ENCODE measurements at regions not wholly inside any gene's neighbourhood (a gene's known extent, or its start where the extent isn't known, plus 50 kb on each side); places are given as distances from the start of the nearest gene placed in this dataset.
"Not testable (repeated sequence)": the region's sequence is repeated elsewhere in the genome, so short reads cannot be mapped to it uniquely, and the experiment has no call there.

DNA sequence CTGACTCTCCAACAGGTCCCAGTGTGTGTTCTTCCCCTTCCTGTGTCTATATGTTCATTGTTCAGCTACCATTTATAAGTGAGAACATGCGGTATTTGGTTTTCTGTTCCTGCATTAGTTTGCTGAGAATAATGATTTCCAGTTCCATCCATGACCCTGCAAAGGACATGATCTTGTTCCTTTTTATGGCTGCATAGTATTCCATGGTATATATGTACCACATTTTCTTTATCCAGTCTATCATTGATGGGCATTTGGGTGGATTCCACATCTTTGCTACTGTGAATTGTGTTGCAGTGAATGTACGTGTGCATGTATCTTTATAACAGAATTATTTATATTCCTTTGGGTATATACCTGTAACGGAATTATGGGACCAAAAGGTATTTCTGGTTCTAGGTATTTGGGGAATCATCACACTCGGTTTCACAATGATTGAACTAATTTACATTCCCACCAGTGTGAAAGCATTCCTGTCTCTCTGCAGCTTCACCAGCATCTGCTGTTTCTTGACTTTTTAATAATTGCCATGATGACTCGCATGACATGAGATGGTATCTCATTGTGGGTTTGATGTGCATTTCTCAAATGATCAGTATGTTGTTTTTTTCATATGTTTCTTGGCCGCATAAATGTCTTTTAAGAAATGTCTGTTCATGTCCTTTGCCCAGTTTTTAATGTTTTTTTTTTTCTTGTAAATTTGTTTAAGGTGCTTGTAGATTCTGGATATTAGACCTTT lies 60.2 kb downstream of the LSMEM1 start:
- Mint-ChIP-seq H3K27me3 (ENCODE audit: low read depth in 3 of 3) (peaks cover 0 to 6% (median 4%) of the 10 kb centered on the region in 3 donors), H3K4me3 (no peak overlapping the region)

DNA sequence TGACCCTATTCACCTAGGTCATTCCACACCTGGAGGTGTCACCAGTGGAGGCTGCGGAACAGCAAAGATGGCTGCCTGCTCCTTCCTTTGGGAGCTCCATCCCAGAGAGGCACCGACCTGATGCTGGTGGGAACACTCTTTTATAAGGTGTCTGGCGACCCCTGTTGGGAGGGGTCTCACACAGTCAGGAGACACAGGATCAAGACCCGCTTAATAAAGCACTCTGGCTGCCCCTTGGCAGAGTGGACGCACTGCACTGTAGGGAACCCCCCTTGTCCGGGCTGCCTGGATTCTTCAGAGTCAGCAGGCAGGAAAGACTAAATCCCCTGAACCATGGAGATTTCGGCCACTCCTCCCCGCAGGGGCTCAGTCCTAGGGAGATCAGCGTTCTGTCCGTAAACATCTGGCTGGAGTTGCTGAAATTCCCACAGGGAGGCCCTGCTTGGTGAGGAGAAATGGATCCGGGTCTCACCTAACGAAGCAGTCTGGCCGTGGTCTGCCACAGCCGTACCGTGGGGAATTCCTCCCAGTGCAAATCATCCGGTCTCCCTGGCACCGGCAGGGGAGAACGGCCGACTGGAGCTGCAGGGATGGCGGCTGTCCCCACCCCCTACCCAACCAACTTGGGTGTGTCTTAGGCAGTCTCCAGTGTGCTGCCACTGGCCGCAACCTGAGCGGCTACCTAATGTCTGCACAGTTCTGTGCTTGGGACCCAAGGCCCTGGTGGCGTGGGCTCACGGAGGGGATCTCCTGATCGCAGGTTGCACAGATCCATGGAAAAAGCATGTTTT lies 66.1 kb downstream of the LSMEM1 start:
- no peak overlapping the region for H3K4me3 Mint-ChIP-seq
- H3K9me3 Mint-ChIP-seq: peaks cover 0 to 3% (median 0%) of the 10 kb centered on the region in 6 donors
- no peak for DNase-seq
- peaks cover 0 to 5% (median 3%) of the 10 kb centered on the region in 3 donors for H3K27me3 Mint-ChIP-seq (ENCODE audit: low read depth in 3 of 3)
- H3K4me1 Mint-ChIP-seq: no peaks in the 10 kb centered on the region
- no peak overlapping the region for H3K27ac Mint-ChIP-seq
- no peaks in the 10 kb centered on the region for H3K36me3 Mint-ChIP-seq

More for the DNA sequence above, 60.2 kb downstream of the LSMEM1 start:
- H3K9me3 Mint-ChIP-seq: peaks cover 0 to 3% (median 0%) of the 10 kb centered on the region in 6 donors
- no peak for DNase-seq
- no peak overlapping the region for H3K27ac Mint-ChIP-seq
- H3K4me1 Mint-ChIP-seq: no peaks in the 10 kb centered on the region
- no peaks in the 10 kb centered on the region for H3K36me3 Mint-ChIP-seq

DNA sequence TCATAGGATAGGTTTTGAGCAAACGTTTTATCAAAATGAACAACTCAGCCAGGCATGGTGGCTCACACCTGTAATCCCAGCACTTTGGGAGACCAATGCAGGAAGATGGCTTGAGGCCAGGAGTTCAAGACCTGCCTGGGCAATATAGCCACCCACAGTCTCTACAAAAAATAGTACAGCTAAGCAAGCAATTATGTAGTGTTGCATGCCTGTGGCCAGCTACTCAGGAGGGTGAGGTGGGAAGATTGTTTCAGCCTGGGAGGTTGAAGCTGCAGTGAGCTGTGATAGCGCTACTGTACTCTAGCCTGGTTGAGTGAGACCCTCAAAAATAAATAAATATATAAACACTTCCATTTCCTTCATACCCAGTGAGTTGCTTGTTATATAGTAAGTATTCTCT lies 67.1 kb downstream of the LSMEM1 start:
- Mint-ChIP-seq H3K9me3 (peaks cover 0 to 3% (median 0%) of the 10 kb centered on the region in 6 donors), H3K27ac (no peak overlapping the region), H3K36me3 (no peaks in the 10 kb centered on the region), H3K27me3 (ENCODE audit: low read depth in 3 of 3) (peaks cover 0 to 5% (median 3%) of the 10 kb centered on the region in 3 donors), H3K4me1 (no peaks in the 10 kb centered on the region), H3K4me3 (no peak overlapping the region)
- DNase-seq: no peak

DNA sequence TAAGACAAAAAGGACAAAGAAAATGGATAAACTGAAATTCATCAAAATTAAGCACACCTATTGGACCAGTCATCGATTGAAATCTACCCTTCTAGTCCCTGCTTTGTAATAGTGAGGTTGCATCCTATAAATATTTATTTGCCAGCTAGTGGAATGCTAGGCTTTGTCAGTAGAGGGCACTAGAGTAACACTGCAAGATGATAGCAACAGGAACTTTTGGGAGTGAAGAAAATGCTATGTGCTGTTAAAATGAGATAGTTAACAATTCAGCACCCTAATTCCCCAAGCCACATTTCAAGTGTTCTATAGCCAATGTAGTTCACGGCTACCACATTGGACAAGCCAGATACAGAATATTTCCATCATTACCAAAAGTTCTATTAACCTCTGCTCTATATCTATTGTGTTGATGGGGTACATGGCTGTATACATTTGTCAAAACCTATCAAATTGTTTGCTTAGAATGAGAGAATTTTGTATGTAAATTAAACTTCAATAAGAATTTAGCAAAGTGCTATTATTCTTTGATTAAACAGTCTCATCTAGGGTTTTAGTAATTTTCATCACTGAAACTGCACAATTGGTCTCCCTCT lies 69.8 kb downstream of the LSMEM1 start:
- no peak overlapping the region for H3K4me3 Mint-ChIP-seq
- DNase-seq: peak; percentile 32 to 49 (median 44)
- H3K9me3 Mint-ChIP-seq: peaks cover 0 to 2% (median 0%) of the 10 kb centered on the region in 6 donors
- no peak overlapping the region for H3K27ac Mint-ChIP-seq
- no peaks in the 10 kb centered on the region for H3K4me1 Mint-ChIP-seq
- no peaks in the 10 kb centered on the region for H3K36me3 Mint-ChIP-seq
- peaks cover 0 to 4% (median 3%) of the 10 kb centered on the region in 3 donors for H3K27me3 Mint-ChIP-seq (ENCODE audit: low read depth in 3 of 3)

DNA sequence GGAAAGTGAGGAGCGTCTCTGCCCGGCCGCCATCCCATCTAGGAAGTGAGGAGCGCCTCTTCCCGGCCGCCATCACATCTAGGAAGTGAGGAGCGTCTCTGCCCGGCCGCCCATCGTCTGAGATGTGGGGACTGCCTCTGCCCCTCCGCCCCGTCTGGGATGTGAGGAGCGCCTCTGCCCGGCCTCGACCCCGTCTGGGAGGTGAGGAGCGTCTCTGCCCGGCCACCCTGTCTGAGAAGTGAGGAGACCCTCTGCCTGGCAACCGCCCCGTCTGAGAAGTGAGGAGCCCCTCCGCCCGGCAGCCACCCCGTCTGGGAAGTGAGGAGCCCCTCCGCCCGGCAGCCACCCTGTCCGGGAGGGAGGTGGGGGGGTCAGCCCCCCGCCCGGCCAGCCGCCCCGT lies 70.7 kb downstream of the LSMEM1 start:
- H3K27ac Mint-ChIP-seq; H3K4me1 Mint-ChIP-seq; H3K4me3 Mint-ChIP-seq; H3K27me3 Mint-ChIP-seq (ENCODE audit: low read depth in 3 of 3); H3K36me3 Mint-ChIP-seq; DNase-seq; H3K9me3 Mint-ChIP-seq: not testable (repeated sequence)

DNA sequence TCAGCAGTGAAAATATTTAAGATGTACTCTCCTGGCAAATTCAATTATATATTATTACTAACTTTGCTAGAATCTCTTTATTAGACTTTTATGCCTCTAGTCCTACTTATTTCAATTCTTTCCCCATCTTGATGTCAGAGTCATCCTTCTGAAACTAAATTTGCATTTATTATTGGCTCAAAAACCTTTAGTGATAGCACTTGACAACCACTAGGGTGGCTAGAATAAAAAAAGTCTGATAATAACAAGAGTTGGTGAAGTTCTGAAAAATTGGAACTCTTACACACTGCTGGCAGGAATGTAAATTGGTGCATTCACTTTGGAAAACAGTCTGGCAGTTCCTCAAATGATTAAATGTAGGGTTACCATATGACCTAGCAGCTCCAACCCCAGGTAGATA lies 73.8 kb downstream of the LSMEM1 start:
- Mint-ChIP-seq H3K4me3 (no peak overlapping the region), H3K27me3 (ENCODE audit: low read depth in 3 of 3) (peaks cover 0 to 4% (median 0%) of the 10 kb centered on the region in 3 donors), H3K27ac (no peak overlapping the region), H3K9me3 (no peaks in the 10 kb centered on the region), H3K4me1 (no peaks in the 10 kb centered on the region), H3K36me3 (no peaks in the 10 kb centered on the region)
- DNase-seq: no peak

DNA sequence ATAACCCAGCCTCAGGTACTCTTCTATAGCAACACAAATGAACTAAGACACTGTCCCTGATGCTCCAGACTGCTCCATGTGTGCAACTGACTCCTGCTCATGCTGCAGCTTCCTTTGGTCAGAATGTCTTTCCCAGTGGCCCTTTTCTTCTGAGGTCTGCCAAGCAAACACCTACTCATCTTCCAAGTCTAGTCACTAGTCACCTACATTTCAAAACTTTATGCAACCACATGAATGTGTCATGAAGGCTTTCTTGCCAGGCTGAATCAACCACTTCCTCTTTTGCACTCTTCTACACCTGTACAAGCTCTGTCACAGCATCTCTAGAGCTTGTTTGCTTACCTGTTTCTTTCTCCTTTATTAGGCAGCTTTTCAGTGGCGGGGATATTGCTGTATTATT lies 75.8 kb downstream of the LSMEM1 start:
- H3K27me3 Mint-ChIP-seq (ENCODE audit: low read depth in 3 of 3): peaks cover 0 to 7% (median 3%) of the 10 kb centered on the region in 3 donors
- H3K4me1 Mint-ChIP-seq: no peaks in the 10 kb centered on the region
- no peak for DNase-seq
- H3K36me3 Mint-ChIP-seq: no peaks in the 10 kb centered on the region
- H3K9me3 Mint-ChIP-seq: no peaks in the 10 kb centered on the region
- no peak overlapping the region for H3K27ac Mint-ChIP-seq
- H3K4me3 Mint-ChIP-seq: no peak overlapping the region

DNA sequence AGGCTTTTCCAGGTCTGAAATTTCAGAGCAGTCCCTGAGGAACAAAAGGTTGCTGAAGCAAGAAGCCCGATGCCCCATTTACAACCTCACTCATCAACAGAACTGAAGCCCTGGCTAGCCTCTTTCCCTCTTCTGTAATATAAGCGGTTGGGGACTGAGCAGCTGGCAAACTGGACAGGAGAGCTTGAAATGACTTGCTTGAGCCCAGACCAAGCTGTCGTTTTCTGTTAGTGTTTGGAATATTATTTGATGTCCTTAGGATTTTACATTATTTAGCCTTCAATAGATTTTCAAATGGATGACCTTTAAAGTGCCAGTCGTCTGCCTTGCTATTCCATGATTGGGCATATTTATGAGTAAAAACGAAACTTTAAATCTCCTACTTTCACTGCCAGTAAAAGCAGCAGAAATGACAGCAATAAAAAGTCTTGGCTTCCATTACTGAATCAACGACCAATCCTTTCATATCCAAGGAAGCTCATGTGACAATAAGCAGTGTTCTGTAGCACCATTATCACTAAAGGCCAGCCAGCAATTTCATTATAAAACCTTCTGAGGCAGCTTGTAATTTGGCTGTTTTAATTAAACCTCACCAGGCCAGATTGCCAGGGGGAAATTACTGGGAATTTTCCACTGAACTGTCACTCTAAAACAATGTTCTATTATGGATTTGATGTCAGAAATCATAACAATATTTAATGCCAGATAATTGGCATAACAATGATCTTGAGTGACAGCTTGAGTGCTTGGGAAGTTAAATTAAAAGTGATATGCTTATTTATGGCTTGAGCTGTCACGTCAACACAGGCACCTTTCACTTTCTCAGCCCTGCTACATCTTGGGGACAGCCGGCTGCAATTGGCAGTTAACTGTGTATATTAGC lies 85.9 kb downstream of the LSMEM1 start:
- Mint-ChIP-seq H3K4me3 (no peak overlapping the region), H3K27ac (no peak overlapping the region), H3K36me3 (no peaks in the 10 kb centered on the region), H3K27me3 (ENCODE audit: low read depth in 3 of 3) (peaks cover 4 to 16% (median 4%) of the 10 kb centered on the region in 3 donors), H3K9me3 (no peaks in the 10 kb centered on the region), H3K4me1 (peaks cover 0 to under 1% of the 10 kb centered on the region in 2 donors)
- DNase-seq: no peak

DNA sequence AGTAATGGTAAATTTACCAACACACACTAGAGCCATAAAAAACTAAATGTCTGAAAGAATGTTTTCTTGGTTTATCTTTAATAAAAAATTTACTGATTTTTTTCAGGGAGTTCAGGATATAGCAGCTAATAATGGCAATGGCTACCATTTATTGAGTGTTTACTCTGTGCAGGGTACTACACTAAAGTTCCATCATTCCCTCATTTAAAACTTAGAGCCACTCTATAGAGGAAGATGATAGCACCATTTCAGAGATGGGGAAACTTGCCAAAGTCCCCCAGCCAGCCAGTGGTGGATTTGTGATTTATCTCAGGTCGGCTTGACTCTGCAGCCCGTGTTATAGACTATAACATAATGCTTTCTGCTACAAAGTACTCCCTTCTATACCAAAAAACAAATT lies 86.6 kb downstream of the LSMEM1 start:
- peaks cover 0 to 8% of the 10 kb centered on the region in 2 donors for H3K4me1 Mint-ChIP-seq
- no peaks in the 10 kb centered on the region for H3K9me3 Mint-ChIP-seq
- H3K27me3 Mint-ChIP-seq (ENCODE audit: low read depth in 3 of 3): peaks cover 4 to 16% (median 4%) of the 10 kb centered on the region in 3 donors
- H3K27ac Mint-ChIP-seq: no peak overlapping the region
- no peak overlapping the region for H3K4me3 Mint-ChIP-seq
- H3K36me3 Mint-ChIP-seq: no peaks in the 10 kb centered on the region
- DNase-seq: no peak

DNA sequence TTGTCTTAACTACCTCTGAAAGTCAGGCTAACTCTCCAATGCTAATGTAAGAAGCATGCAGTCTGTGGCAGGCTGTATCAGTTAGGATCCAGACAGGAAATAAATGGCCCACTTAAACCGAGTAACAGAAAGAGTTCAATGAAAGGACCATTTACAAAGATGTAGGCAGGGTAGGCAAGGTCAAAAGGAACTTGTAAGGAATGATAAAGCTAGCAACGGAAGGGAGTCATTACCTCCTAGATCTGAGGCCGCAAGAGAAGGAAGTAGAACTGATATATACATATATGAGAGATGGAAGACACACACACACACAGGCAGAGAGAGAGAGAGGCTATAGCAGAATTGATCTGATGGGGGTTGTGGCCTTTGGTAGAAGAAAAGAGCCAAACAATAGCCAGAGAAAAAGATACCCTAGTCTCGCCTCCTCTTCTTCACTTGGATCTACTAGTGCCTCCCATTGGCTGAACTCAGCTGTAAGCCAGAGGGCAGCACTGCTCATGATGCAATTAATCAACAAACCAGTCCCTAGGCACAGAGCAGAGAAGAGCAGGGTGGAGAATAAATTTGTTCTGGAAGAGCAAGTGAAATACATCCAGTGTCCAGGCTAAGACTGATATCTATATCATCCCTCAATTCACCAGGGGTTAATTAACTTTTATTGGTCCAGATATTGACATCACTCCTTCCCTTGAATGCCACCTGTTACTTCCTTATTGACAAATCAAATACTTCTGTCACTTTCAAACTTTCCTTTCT lies 91.2 kb downstream of the LSMEM1 start:
- peaks cover 0 to 11% (median 4%) of the 10 kb centered on the region in 3 donors for H3K27me3 Mint-ChIP-seq (ENCODE audit: low read depth in 3 of 3)

DNA sequence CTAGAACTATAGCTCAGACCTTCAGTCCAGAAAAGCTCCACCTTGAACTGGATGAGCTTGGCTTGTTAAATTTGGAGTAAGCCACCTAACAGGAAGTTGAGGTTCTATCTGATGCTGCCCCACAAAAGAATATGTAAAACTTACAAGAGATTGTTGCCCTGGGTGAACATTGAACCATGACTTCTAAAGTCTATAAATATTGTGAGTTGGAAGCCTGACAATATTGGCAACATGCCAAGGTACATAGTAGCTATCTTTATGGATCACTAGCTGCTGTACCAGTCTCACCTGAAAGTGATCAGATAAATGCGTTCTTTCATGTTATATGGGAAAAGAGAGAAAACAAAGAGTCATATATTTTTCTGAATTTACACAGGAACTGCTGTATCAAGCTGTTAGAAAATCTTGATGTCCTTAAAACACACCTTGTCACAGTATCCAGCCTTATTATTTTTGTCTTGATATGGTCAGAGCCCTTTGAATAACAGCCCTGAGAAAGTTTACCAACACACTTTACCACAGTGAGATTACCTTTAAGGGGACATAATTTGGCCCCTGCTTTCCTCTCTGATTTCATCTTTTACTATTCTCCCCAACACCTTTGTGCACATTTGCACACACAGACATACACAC lies 92.0 kb downstream of the LSMEM1 start:
- Mint-ChIP-seq H3K9me3 (no peaks in the 10 kb centered on the region), H3K4me1 (peaks cover 2 to 18% of the 10 kb centered on the region in 2 donors), H3K27ac (no peak overlapping the region), H3K4me3 (no peak overlapping the region), H3K27me3 (ENCODE audit: low read depth in 3 of 3) (peaks cover 0 to 11% (median 4%) of the 10 kb centered on the region in 3 donors), H3K36me3 (no peaks in the 10 kb centered on the region)
- DNase-seq: no peak

More for the DNA sequence above, 91.2 kb downstream of the LSMEM1 start:
- Mint-ChIP-seq H3K4me3 (no peak overlapping the region), H3K4me1 (peaks cover 2 to 18% of the 10 kb centered on the region in 2 donors), H3K27ac (no peak overlapping the region), H3K36me3 (no peaks in the 10 kb centered on the region), H3K9me3 (no peaks in the 10 kb centered on the region)
- no peak for DNase-seq

DNA sequence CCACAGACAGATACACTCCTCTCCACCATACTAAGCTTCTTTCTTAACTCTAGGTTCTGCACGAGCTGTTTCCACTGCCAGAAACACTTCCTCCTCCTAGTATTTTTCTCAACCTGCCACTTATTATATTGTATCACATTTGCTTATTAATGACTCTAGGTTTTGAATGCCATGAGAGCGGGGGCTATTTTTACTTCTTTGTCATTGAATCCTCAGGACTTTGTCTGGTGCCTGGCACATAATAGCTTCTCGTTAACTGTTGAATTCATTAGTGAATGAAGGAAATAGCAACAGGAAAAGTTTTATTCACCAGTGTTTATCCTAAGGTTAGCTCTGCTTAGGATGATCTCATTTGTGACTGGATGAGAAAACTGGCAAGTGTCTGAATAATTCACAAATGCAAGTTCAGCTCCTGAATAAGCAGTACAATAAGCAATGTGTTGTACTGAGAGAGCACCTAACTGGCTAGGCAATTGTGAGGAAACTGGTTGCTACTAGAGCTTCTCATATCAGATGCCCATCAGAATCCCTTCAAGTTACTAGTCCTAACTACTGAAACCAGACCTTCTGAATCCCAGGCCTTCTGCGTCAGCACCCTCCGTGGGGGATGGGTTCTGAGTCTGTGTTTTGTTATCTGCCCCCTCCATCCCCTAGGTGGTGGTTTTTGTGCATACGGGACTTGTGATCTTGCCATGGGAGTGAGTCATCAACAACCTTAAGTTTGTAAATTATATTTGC lies 92.7 kb downstream of the LSMEM1 start:
- Mint-ChIP-seq H3K9me3 (no peaks in the 10 kb centered on the region), H3K27me3 (ENCODE audit: low read depth in 3 of 3) (peaks cover 0 to 7% (median 3%) of the 10 kb centered on the region in 3 donors), H3K27ac (no peak overlapping the region), H3K36me3 (no peaks in the 10 kb centered on the region), H3K4me3 (no peak overlapping the region), H3K4me1 (peaks cover 2 to 18% of the 10 kb centered on the region in 2 donors)
- no peak for DNase-seq
